ENCODE measurements at regions not wholly inside any gene's neighbourhood (a gene's known extent, or its start where the extent isn't known, plus 50 kb on each side); places are given as distances from the start of the nearest gene placed in this dataset.
"Not testable (repeated sequence)": the region's sequence is repeated elsewhere in the genome, so short reads cannot be mapped to it uniquely, and the experiment has no call there.

GRCh38 chr15:38975282-38975990, 410.8 kb upstream of the RASGRP1 start:
- Histone ChIP-seq H3K27ac (ENCODE audit: low read length) (no peak overlapping the region), H3K4me1 (ENCODE audit: control insufficient read depth, insufficient read depth, low read length) (no peaks in the 10 kb centered on the region), H3K27me3 (ENCODE audit: control insufficient read depth, insufficient read depth) (no peaks in the 10 kb centered on the region), H3K4me3 (ENCODE audit: low read length) (no peak overlapping the region), H3K9me3 (ENCODE audit: control insufficient read depth, low read length) (no peaks in the 10 kb centered on the region)
- WGBS, result 89% methylated on average over 5 of the region's 5 CpGs
- intact Hi-C loops (cut with DNase I), result no loop called here
- ATAC-seq (no peak), DNase-seq (no peak)

- DNase-seq, result no peak
- Histone ChIP-seq H3K4me3 (ENCODE audit: low read length) (no peak overlapping the region), H3K27me3 (ENCODE audit: control insufficient read depth, insufficient read depth) (no peaks in the 10 kb centered on the region), H3K27ac (ENCODE audit: low read length) (no peak overlapping the region), H3K9me3 (ENCODE audit: control insufficient read depth, low read length) (no peaks in the 10 kb centered on the region), H3K4me1 (ENCODE audit: control insufficient read depth, insufficient read depth, low read length) (peaks cover 10% of the 10 kb centered on the region)
- intact Hi-C loops (cut with DNase I), result loop anchor here in 3 of 4 donors (5.0 to 10.0 kb wide), 2 partner anchors 174 to 176 kb away; no protein-coding TSS in a partner anchor
- 44% methylated on average over 4 of the region's 4 CpGs for WGBS
- peak; percentile 25 to 50 for ATAC-seq
Measured at GRCh38 chr15:38991126-38991525, 426.5 kb upstream of the RASGRP1 start.

GRCh38 chr15:38991701-38992100, 427.1 kb upstream of the RASGRP1 start:
- H3K9me3 ChIP-seq (ENCODE audit: control insufficient read depth, low read length), result no peaks in the 10 kb centered on the region
- peaks cover 10% of the 10 kb centered on the region for H3K4me1 ChIP-seq (ENCODE audit: control insufficient read depth, insufficient read depth, low read length)
- intact Hi-C loops (cut with DNase I), result loop anchor here in 3 of 4 donors (5.0 to 10.0 kb wide), 2 partner anchors 174 to 177 kb away; no protein-coding TSS in a partner anchor
- WGBS, result 66% methylated on average over 2 of the region's 2 CpGs
- no peaks in the 10 kb centered on the region for H3K27me3 ChIP-seq (ENCODE audit: control insufficient read depth, insufficient read depth)
- ATAC-seq (no peak), DNase-seq (no peak)
- H3K4me3 ChIP-seq (ENCODE audit: low read length), result no peak overlapping the region
- H3K27ac ChIP-seq (ENCODE audit: low read length), result no peak overlapping the region

- no peaks in the 10 kb centered on the region for H3K27me3 ChIP-seq (ENCODE audit: control insufficient read depth, insufficient read depth)
- no peaks in the 10 kb centered on the region for H3K9me3 ChIP-seq (ENCODE audit: control insufficient read depth, low read length)
- WGBS, result 64% methylated on average over 4 of the region's 4 CpGs
- ATAC-seq (peak in 1 of 2 donors; percentile 40), DNase-seq (no peak)
- H3K27ac ChIP-seq (ENCODE audit: low read length), result no peak overlapping the region
- H3K4me3 ChIP-seq (ENCODE audit: low read length), result no peak overlapping the region
- intact Hi-C loops (cut with DNase I), result loop anchor here in 3 of 4 donors (5.0 to 10.0 kb wide), 2 partner anchors 175 to 178 kb away; no protein-coding TSS in a partner anchor
- peaks cover 10% of the 10 kb centered on the region for H3K4me1 ChIP-seq (ENCODE audit: control insufficient read depth, insufficient read depth, low read length)
Measured at GRCh38 chr15:38992506-38992905, 427.9 kb upstream of the RASGRP1 start.

- no peak overlapping the region for H3K27ac ChIP-seq (ENCODE audit: low read length)
- no peaks in the 10 kb centered on the region for H3K27me3 ChIP-seq (ENCODE audit: control insufficient read depth, insufficient read depth)
- ATAC-seq (no peak), DNase-seq (no peak)
- 72% methylated on average over 2 of the region's 2 CpGs for WGBS
- no peak overlapping the region for H3K4me3 ChIP-seq (ENCODE audit: low read length)
- intact Hi-C loops (cut with DNase I), result loop anchor here in 3 of 4 donors (5.0 to 10.0 kb wide), 2 partner anchors 176 to 178 kb away; no protein-coding TSS in a partner anchor
- no peaks in the 10 kb centered on the region for H3K9me3 ChIP-seq (ENCODE audit: control insufficient read depth, low read length)
- peaks cover 10% of the 10 kb centered on the region for H3K4me1 ChIP-seq (ENCODE audit: control insufficient read depth, insufficient read depth, low read length)
Measured at GRCh38 chr15:38992930-38993329, 428.3 kb upstream of the RASGRP1 start.

- Histone ChIP-seq H3K27ac (ENCODE audit: low read length) (no peak overlapping the region), H3K4me1 (ENCODE audit: control insufficient read depth, insufficient read depth, low read length) (peaks cover 10% of the 10 kb centered on the region), H3K9me3 (ENCODE audit: control insufficient read depth, low read length) (no peaks in the 10 kb centered on the region), H3K4me3 (ENCODE audit: low read length) (no peak overlapping the region), H3K27me3 (ENCODE audit: control insufficient read depth, insufficient read depth) (no peaks in the 10 kb centered on the region)
- intact Hi-C loops (cut with DNase I), result loop anchor here in 3 of 4 donors (5.0 to 10.0 kb wide), 2 partner anchors 177 to 180 kb away; no protein-coding TSS in a partner anchor
- ATAC-seq (no peak), DNase-seq (no peak)
- WGBS, result 84% methylated on average over 2 of the region's 2 CpGs
Measured at GRCh38 chr15:38994310-38994709, 429.7 kb upstream of the RASGRP1 start.

- DNase-seq, result no peak
- Histone ChIP-seq H3K4me3 (ENCODE audit: low read length) (no peak overlapping the region), H3K27me3 (ENCODE audit: control insufficient read depth, insufficient read depth) (no peaks in the 10 kb centered on the region), H3K4me1 (ENCODE audit: control insufficient read depth, insufficient read depth, low read length) (peaks cover 9% of the 10 kb centered on the region), H3K9me3 (ENCODE audit: control insufficient read depth, low read length) (no peaks in the 10 kb centered on the region), H3K27ac (ENCODE audit: low read length) (no peak overlapping the region)
- intact Hi-C loops (cut with DNase I), result loop anchor here in 2 of 4 donors (5.0 to 10.0 kb wide), 2 partner anchors 171 to 181 kb away; no protein-coding TSS in a partner anchor
- ATAC-seq, result peak; percentile 27 to 41
- WGBS, result 37% methylated on average over 3 of the region's 3 CpGs
Measured at GRCh38 chr15:38996111-38996631, 431.6 kb upstream of the RASGRP1 start.

GRCh38 chr15:38997841-38998240, 433.2 kb upstream of the RASGRP1 start:
- no peak overlapping the region for H3K27ac ChIP-seq (ENCODE audit: low read length)
- H3K9me3 ChIP-seq (ENCODE audit: control insufficient read depth, low read length), result no peaks in the 10 kb centered on the region
- no peak for ATAC-seq
- DNase-seq, result no peak
- no peak overlapping the region for H3K4me3 ChIP-seq (ENCODE audit: low read length)
- WGBS, result 80% methylated on average over 1 of the region's 1 CpG
- peaks cover 4% of the 10 kb centered on the region for H3K4me1 ChIP-seq (ENCODE audit: control insufficient read depth, insufficient read depth, low read length)
- H3K27me3 ChIP-seq (ENCODE audit: control insufficient read depth, insufficient read depth), result no peaks in the 10 kb centered on the region
- intact Hi-C loops (cut with DNase I), result loop anchor here in 2 of 4 donors (5.0 to 10.0 kb wide), 2 partner anchors 169 to 183 kb away; no protein-coding TSS in a partner anchor

GRCh38 chr15:39000008-39000734, 435.6 kb upstream of the RASGRP1 start:
- Histone ChIP-seq H3K27ac (ENCODE audit: low read length) (no peak overlapping the region), H3K4me3 (ENCODE audit: low read length) (no peak overlapping the region), H3K27me3 (ENCODE audit: control insufficient read depth, insufficient read depth) (no peaks in the 10 kb centered on the region), H3K9me3 (ENCODE audit: control insufficient read depth, low read length) (no peaks in the 10 kb centered on the region), H3K4me1 (ENCODE audit: control insufficient read depth, insufficient read depth, low read length) (no peaks in the 10 kb centered on the region)
- intact Hi-C loops (cut with DNase I), result no loop called here
- peak in 2 of 3 donors; percentile 37 to 39 for DNase-seq
- ATAC-seq, result no peak
- 93% methylated on average over 10 of the region's 10 CpGs for WGBS

- DNase-seq (no peak), ATAC-seq (no peak)
- Histone ChIP-seq H3K9me3 (ENCODE audit: control insufficient read depth, low read length) (no peaks in the 10 kb centered on the region), H3K27ac (ENCODE audit: low read length) (no peak overlapping the region), H3K4me3 (ENCODE audit: low read length) (no peak overlapping the region), H3K27me3 (ENCODE audit: control insufficient read depth, insufficient read depth) (no peaks in the 10 kb centered on the region), H3K4me1 (ENCODE audit: control insufficient read depth, insufficient read depth, low read length) (no peaks in the 10 kb centered on the region)
- intact Hi-C loops (cut with DNase I), result no loop called here
- WGBS, result 90% methylated on average over 1 of the region's 1 CpG
Measured at GRCh38 chr15:39009740-39010139, 445.1 kb upstream of the RASGRP1 start.

GRCh38 chr15:39011066-39011465, 446.5 kb upstream of the RASGRP1 start:
- WGBS, result 78% methylated on average over 3 of the region's 3 CpGs
- H3K4me3 ChIP-seq (ENCODE audit: low read length); intact Hi-C loops (cut with DNase I); H3K27me3 ChIP-seq (ENCODE audit: control insufficient read depth, insufficient read depth); H3K9me3 ChIP-seq (ENCODE audit: control insufficient read depth, low read length); DNase-seq; ATAC-seq; H3K27ac ChIP-seq (ENCODE audit: low read length); H3K4me1 ChIP-seq (ENCODE audit: control insufficient read depth, insufficient read depth, low read length): not testable (repeated sequence)
